Astrocyte of the spinal cord (primary cell): ENCODE measurements at regions not wholly inside any gene's neighbourhood (a gene's known extent, or its start where the extent isn't known, plus 50 kb on each side); places are given as distances from the start of the nearest gene placed in this dataset.

ENCODE experiments used
- DNase-seq: peaks from one replicate; pipeline ENCODE4 v3.0.0; 2011; ENCODE audit warnings: low read depth, low spot score
- H3K4me3 ChIP-seq: 2 replicates; pipeline ENCODE4 v1.5.1; 2011; ENCODE audit warnings: low read depth, mild to moderate bottlenecking, low read length, moderate library complexity
- CTCF ChIP-seq: IDR thresholded peaks from 2 replicates; pipeline ENCODE4 v1.5.1; 2012; ENCODE audit warnings: low read depth, mild to moderate bottlenecking, low read length, inconsistent platforms
- in situ Hi-C: cut with HindIII; loops from 2 replicates; pipeline ENCODE4 v1.10.0; 2017; ENCODE audit warnings: low sequenced_read_pairs

- TF ChIP-seq CTCF: no peak
- in situ Hi-C loops: no loop called here
- no peak overlapping the region for H3K4me3 ChIP-seq
- DNase-seq: no peak
These were observed 1889.4 kb upstream of the CDH9 start for GRCh38 chr5:28927559-28928326.

GRCh38 chr5:28926422-28926821 is 1888.0 kb upstream of the CDH9 start:
- no peak for TF ChIP-seq CTCF
- no peak for DNase-seq
- no peak overlapping the region for H3K4me3 ChIP-seq
- in situ Hi-C loops: no loop called here

GRCh38 chr5:28917631-28918030 is 1879.2 kb upstream of the CDH9 start:
- H3K4me3 ChIP-seq: no peak overlapping the region
- TF ChIP-seq CTCF: no peak
- in situ Hi-C loops: no loop called here
- DNase-seq: no peak

- no peak for DNase-seq
- no peak overlapping the region for H3K4me3 ChIP-seq
- in situ Hi-C loops: no loop called here
- no peak for TF ChIP-seq CTCF
These were observed 1875.9 kb upstream of the CDH9 start for GRCh38 chr5:28914297-28914696.

GRCh38 chr5:28903643-28904042 is 1865.3 kb upstream of the CDH9 start:
- in situ Hi-C loops: no loop called here
- no peak for DNase-seq
- no peak for TF ChIP-seq CTCF
- H3K4me3 ChIP-seq: no peak overlapping the region

- peak; percentile 20 for TF ChIP-seq CTCF
- in situ Hi-C loops: no loop called here
- no peak overlapping the region for H3K4me3 ChIP-seq
- DNase-seq: peak; percentile 23
These were observed 1858.6 kb upstream of the CDH9 start for GRCh38 chr5:28896949-28897348.
